IMR-90 (cell line): ENCODE measurements at regions not wholly inside any gene's neighbourhood (a gene's known extent, or its start where the extent isn't known, plus 50 kb on each side); places are given as distances from the start of the nearest gene placed in this dataset.

ENCODE experiments used
- ATAC-seq: fragments of 200-7000 bp; cut with Tn5 transposase; 2 replicates; pipeline ENCODE4 v1.9.1; 2020; ENCODE audit warnings: low read depth, mild to moderate bottlenecking, moderate library complexity
- BruUV-seq: library from RNA; stranded (reverse); fragments of 400-500 nt; replicated peaks from 2 replicates; lab custom pipeline; 2021; lab: Mats Ljungman, UMichigan
- CTCF ChIA-PET: fragments of 300-600 bp; formaldehyde crosslinking; extraction: SDS; loops from one replicate; lab custom pipeline; 2021; ENCODE audit warnings: antibody characterized with exemption; lab: Yijun Ruan, JAX
- POLR2A ChIA-PET: fragments of 300-600 bp; sonication (Branson Sonifier 250); formaldehyde crosslinking; loops from one replicate; lab custom pipeline; 2022; ENCODE audit warnings: antibody characterized with exemption; ENCODE audit not compliant: unreplicated experiment; lab: Charles Lee
- DNase-seq: peaks from one replicate; pipeline ENCODE4 v3.0.0; 2013
- H2AFZ ChIP-seq: replicated peaks from 2 replicates; pipeline ENCODE3; 2013; ENCODE audit warnings: low read length, mild to moderate bottlenecking; ENCODE audit not compliant: poor library complexity
- H2AK5ac ChIP-seq: 2 replicates; pipeline ENCODE4 v1.6.1; 2013; ENCODE audit warnings: low read depth, low read length, inconsistent platforms
- H2AK9ac ChIP-seq: replicated peaks from 2 replicates; pipeline ENCODE3; 2013; ENCODE audit warnings: mild to moderate bottlenecking, low read depth, low read length, moderate library complexity; ENCODE audit not compliant: poor library complexity
- H2BK120ac ChIP-seq: 2 replicates; pipeline ENCODE4 v1.6.1; 2013; ENCODE audit warnings: low read depth, low read length, inconsistent platforms
- H2BK15ac ChIP-seq: 3 replicates; pipeline ENCODE4 v1.6.1; 2013; ENCODE audit warnings: low read depth, low read length, inconsistent platforms
- H2BK20ac ChIP-seq: 2 replicates; pipeline ENCODE4 v1.6.1; 2013; ENCODE audit warnings: low read depth, mild to moderate bottlenecking, inconsistent platforms, low read length, moderate library complexity
- H2BK5ac ChIP-seq: 2 replicates; pipeline ENCODE4 v1.6.1; 2013; ENCODE audit warnings: mild to moderate bottlenecking, low read depth, low read length, inconsistent platforms; ENCODE audit not compliant: poor library complexity, severe bottlenecking
- H3K14ac ChIP-seq: replicated peaks from 2 replicates; pipeline ENCODE4 v1.6.1; 2013; ENCODE audit warnings: low read depth, low read length, inconsistent platforms
- H3K18ac ChIP-seq: 2 replicates; pipeline ENCODE4 v1.6.1; 2013; ENCODE audit warnings: low read depth, low read length, control low read depth
- H3K23ac ChIP-seq: 2 replicates; pipeline ENCODE4 v1.6.1; 2013; ENCODE audit warnings: low read depth, low read length, inconsistent platforms
- H3K27ac ChIP-seq: 2 replicates; pipeline ENCODE4 v1.5.1; 2013; ENCODE audit warnings: mild to moderate bottlenecking, control low read depth, low read length; ENCODE audit not compliant: insufficient read depth
- H3K27me3 ChIP-seq: 2 replicates; pipeline ENCODE4 v1.6.1; 2013; ENCODE audit warnings: low read length; ENCODE audit not compliant: control insufficient read depth, insufficient read depth
- H3K36me3 ChIP-seq: 2 replicates; pipeline ENCODE4 v1.6.1; 2013; ENCODE audit warnings: low read length, mixed read lengths; ENCODE audit not compliant: control insufficient read depth, insufficient read depth
- H3K4ac ChIP-seq: 2 replicates; pipeline ENCODE4 v1.6.1; 2013; ENCODE audit warnings: low read depth, low read length, inconsistent platforms
- H3K4me1 ChIP-seq: 2 replicates; pipeline ENCODE4 v1.6.1; 2013; ENCODE audit warnings: low read length, mixed read lengths; ENCODE audit not compliant: control insufficient read depth, insufficient read depth
- H3K4me2 ChIP-seq: 2 replicates; pipeline ENCODE4 v1.6.1; 2013; ENCODE audit warnings: low read depth, mild to moderate bottlenecking, control low read depth, low read length, moderate library complexity
- H3K4me3 ChIP-seq: 2 replicates; pipeline ENCODE4 v1.5.1; 2013; ENCODE audit warnings: low read depth, mild to moderate bottlenecking, control low read depth, low read length, moderate library complexity; ENCODE audit not compliant: insufficient read depth
- H3K56ac ChIP-seq: 2 replicates; pipeline ENCODE4 v1.6.1; 2013; ENCODE audit warnings: low read length, inconsistent platforms; ENCODE audit not compliant: insufficient read depth; ENCODE audit errors: extremely low read depth
- H3K79me1 ChIP-seq, 2 experiments: 2 replicates each; pipeline ENCODE4 v1.6.1; 2013; ENCODE audit warnings: low read length in 2 of 2, inconsistent platforms in 1 of 2, low read depth in 1 of 2
- H3K9ac ChIP-seq: 2 replicates; pipeline ENCODE4 v1.6.1; 2013; ENCODE audit warnings: low read depth, low read length, control low read depth
- H3K9me1 ChIP-seq: 2 replicates; pipeline ENCODE4 v1.6.1; 2013; ENCODE audit warnings: low read length, inconsistent platforms; ENCODE audit not compliant: insufficient read depth
- H3K9me3 ChIP-seq: 2 replicates; pipeline ENCODE4 v1.6.1; 2013; ENCODE audit warnings: low read length; ENCODE audit not compliant: control insufficient read depth, insufficient read depth
- H4K20me1 ChIP-seq: 2 replicates; pipeline ENCODE4 v1.6.1; 2013; ENCODE audit warnings: low read length, inconsistent platforms; ENCODE audit not compliant: insufficient read depth
- H4K5ac ChIP-seq: 2 replicates; pipeline ENCODE4 v1.6.1; 2013; ENCODE audit warnings: mild to moderate bottlenecking, low read depth, low read length, control low read depth
- H4K8ac ChIP-seq, 2 experiments: 2 replicates each; pipeline ENCODE4 v1.6.1; 2013; ENCODE audit warnings: low read depth in 2 of 2, low read length in 2 of 2, control low read depth in 1 of 2, inconsistent platforms in 1 of 2
- H4K91ac ChIP-seq: 2 replicates; pipeline ENCODE4 v1.6.1; 2013; ENCODE audit warnings: low read depth, low read length, inconsistent platforms; ENCODE audit not compliant: insufficient read depth
- BHLHE40 ChIP-seq: fragments of 150-350 bp; IDR thresholded peaks from 2 replicates; pipeline ENCODE4 v1.6.1; 2016; ENCODE audit warnings: mild to moderate bottlenecking, low read depth, low read length
- CEBPB ChIP-seq: IDR thresholded peaks from 2 replicates; pipeline ENCODE4 v1.6.1; 2012; ENCODE audit warnings: low read depth, low read length, improper control_type of control experiment
- CHD1 ChIP-seq: IDR thresholded peaks from 2 replicates; pipeline ENCODE4 v1.6.1; 2012; ENCODE audit warnings: low read depth, low read length, improper control_type of control experiment
- CTCF ChIP-seq: conservative IDR thresholded peaks from 2 replicates; pipeline ENCODE4 v1.5.1; 2012; ENCODE audit warnings: mild to moderate bottlenecking, low read depth, low read length, improper control_type of control experiment
- ELK1 ChIP-seq: fragments of 150-350 bp; IDR thresholded peaks from 2 replicates; pipeline ENCODE4 v1.6.1; 2016; ENCODE audit warnings: low read depth, mild to moderate bottlenecking, low read length, moderate library complexity, borderline replicate concordance
- FOS ChIP-seq: fragments of 150-350 bp; IDR thresholded peaks from 2 replicates; pipeline ENCODE4 v1.6.1; 2016; ENCODE audit warnings: low read depth, low read length
- MAFK ChIP-seq: IDR thresholded peaks from 2 replicates; pipeline ENCODE4 v1.6.1; 2012; ENCODE audit warnings: low read depth, low read length, improper control_type of control experiment
- MAZ ChIP-seq: IDR thresholded peaks from 2 replicates; pipeline ENCODE4 v1.6.1; 2012; ENCODE audit warnings: low read depth, mild to moderate bottlenecking, low read length, improper control_type of control experiment, moderate library complexity, borderline replicate concordance
- MXI1 ChIP-seq: IDR thresholded peaks from 2 replicates; pipeline ENCODE4 v1.6.1; 2012; ENCODE audit warnings: low read depth, mild to moderate bottlenecking, low read length, moderate library complexity, borderline replicate concordance
- NFE2L2 ChIP-seq: fragments of 150-350 bp; IDR thresholded peaks from 2 replicates; pipeline ENCODE4 v1.6.1; 2016; ENCODE audit warnings: low read depth, mild to moderate bottlenecking, low read length
- POLR2A ChIP-seq: IDR thresholded peaks from 2 replicates; pipeline ENCODE4 v1.6.1; 2012; ENCODE audit warnings: mild to moderate bottlenecking, low read depth, low read length
- RAD21 ChIP-seq: IDR thresholded peaks from 2 replicates; pipeline ENCODE4 v1.6.1; 2012; ENCODE audit warnings: low read length, improper control_type of control experiment
- RCOR1 ChIP-seq: IDR thresholded peaks from 2 replicates; pipeline ENCODE4 v1.6.1; 2012; ENCODE audit warnings: mild to moderate bottlenecking, low read length, improper control_type of control experiment; ENCODE audit not compliant: insufficient replicate concordance
- RFX5 ChIP-seq: IDR thresholded peaks from 2 replicates; pipeline ENCODE4 v1.8.0; 2012; ENCODE audit warnings: low read depth, mild to moderate bottlenecking, low read length, moderate library complexity
- SMC3 ChIP-seq: fragments of 150-350 bp; IDR thresholded peaks from 2 replicates; pipeline ENCODE4 v1.6.1; 2016; ENCODE audit warnings: low read depth, mild to moderate bottlenecking, antibody characterized with exemption, low read length, moderate library complexity
- USF2 ChIP-seq: fragments of 150-350 bp; IDR thresholded peaks from 2 replicates; pipeline ENCODE4 v1.6.1; 2017; ENCODE audit warnings: mild to moderate bottlenecking, antibody characterized with exemption, low read length, low read depth
- WGBS, 2 experiments: methylation state at CpG; one replicate each; pipeline versions ENCODE4 v1.1.5 to v1.1.7; 2013; ENCODE audit warnings: missing lambda C conversion rate in 2 of 2; ENCODE audit not compliant: insufficient read length in 1 of 2; ENCODE audit errors: extremely low coverage in 2 of 2; 5-methylcytosine and 5-hydroxymethylcytosine counted together
- dilution Hi-C: fragments of 300-500 bp; cut with HindIII; formaldehyde crosslinking; loops from one replicate; pipeline ENCODE4 v1.14.3; 2018; ENCODE audit warnings: low sequenced_read_pairs; ENCODE audit not compliant: unreplicated experiment
- in situ Hi-C: fragments of 300-500 bp; cut with MboI; formaldehyde crosslinking; loops from 3 replicates; pipeline ENCODE4 v1.14.3; 2019; ENCODE audit warnings: low sequenced_read_pairs, inconsistent platforms, mixed read lengths
- intact Hi-C: fragments of 100-400 bp; cut with micrococcal nuclease; formaldehyde crosslinking; loops from 2 replicates; pipeline ENCODE4 v1.10.0; 2022

GRCh38 chr6:140579918-140580317 lies 1205.5 kb upstream of the CITED2 start:
- H3K9me3 ChIP-seq: no peaks in the 10 kb centered on the region
- WGBS, 2 experiments: no CpG with 5 or more reads among the region's 1 CpG
- H4K20me1 ChIP-seq: no peaks in the 10 kb centered on the region
- H3K27me3 ChIP-seq: no peaks in the 10 kb centered on the region
- no peaks in the 10 kb centered on the region for H3K4me1 ChIP-seq
- H3K9me1 ChIP-seq: no peaks in the 10 kb centered on the region
- no peak for TF ChIP-seq CHD1
- TF ChIP-seq BHLHE40: no peak
- TF ChIP-seq MXI1: no peak
- no peak for TF ChIP-seq RCOR1
- no peak for TF ChIP-seq NFE2L2
- no peak for TF ChIP-seq MAFK
- no peak for TF ChIP-seq POLR2A
- TF ChIP-seq RFX5: no peak
- TF ChIP-seq FOS: no peak
- TF ChIP-seq USF2: no peak
- no peak for TF ChIP-seq ELK1
- no peak for TF ChIP-seq RAD21
- TF ChIP-seq SMC3: no peak
- no peak for TF ChIP-seq MAZ
- no peak for TF ChIP-seq CTCF
- no peak for TF ChIP-seq CEBPB
- BruUV-seq: no TSS peak
- no peak overlapping the region for H3K9ac ChIP-seq
- H2AK5ac ChIP-seq: no peak overlapping the region
- no peak overlapping the region for H4K8ac ChIP-seq
- dilution Hi-C loops (no loop called here), in situ Hi-C loops (no loop called here), intact Hi-C loops (no loop called here)
- no peak overlapping the region for H3K4ac ChIP-seq
- no peak overlapping the region for H3K18ac ChIP-seq
- no peak overlapping the region for H2BK5ac ChIP-seq
- no peak overlapping the region for H4K5ac ChIP-seq
- no peak overlapping the region for H3K4me3 ChIP-seq
- CTCF ChIA-PET: no interaction called here
- H2BK15ac ChIP-seq: no peak overlapping the region
- H2BK20ac ChIP-seq: no peak overlapping the region
- POLR2A ChIA-PET: no interaction called here
- no peak overlapping the region for H3K56ac ChIP-seq
- H2AFZ ChIP-seq: no peak overlapping the region
- no peak for ATAC-seq
- no peak overlapping the region for H2BK120ac ChIP-seq
- no peak overlapping the region for H3K27ac ChIP-seq
- no peaks in the 10 kb centered on the region for H3K36me3 ChIP-seq
- DNase-seq: no peak
- H3K4me2 ChIP-seq: no peak overlapping the region
- no peak overlapping the region for H3K14ac ChIP-seq
- no peak overlapping the region for H2AK9ac ChIP-seq
- H3K79me1 ChIP-seq: no peaks in the 10 kb centered on the region
- H4K91ac ChIP-seq: no peak overlapping the region
- H3K23ac ChIP-seq: no peak overlapping the region
